HPDE6-E6E7 (cell line): ENCODE measurements at regions not wholly inside any gene's neighbourhood (a gene's known extent, or its start where the extent isn't known, plus 50 kb on each side); places are given as distances from the start of the nearest gene placed in this dataset.
"Not testable (repeated sequence)": the region's sequence is repeated elsewhere in the genome, so short reads cannot be mapped to it uniquely, and the experiment has no call there.

Experiments
- DNase-seq: peaks from one replicate; pipeline ENCODE4 v3.0.0; 2011; ENCODE audit warnings: missing footprints; ENCODE audit errors: extremely low spot score

GRCh38 chr12:33041562-33041961 lies 145.0 kb upstream of the PKP2 start:
- DNase-seq = no peak

DNA sequence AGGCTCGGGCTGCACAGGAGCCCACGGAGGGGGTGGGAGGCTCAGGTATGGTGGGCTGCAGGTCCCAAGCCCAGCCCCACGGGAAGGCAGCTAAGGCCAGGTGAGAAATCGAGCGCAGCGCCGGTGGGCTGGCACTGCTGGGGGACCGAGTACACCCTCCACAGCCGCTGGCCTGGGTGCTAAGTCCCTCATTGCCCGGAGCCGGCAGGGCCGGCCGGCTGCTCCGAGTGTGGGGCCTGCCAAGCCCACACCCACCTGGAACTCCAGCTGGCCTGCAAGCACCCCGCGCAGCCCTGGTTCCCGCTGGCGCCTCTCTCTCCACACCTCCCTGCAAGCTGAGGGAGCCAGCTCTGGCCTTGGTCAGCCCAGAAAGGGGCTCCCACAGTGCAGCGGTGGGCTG lies 137.4 kb upstream of the PKP2 start:
- DNase-seq = not testable (repeated sequence)

DNA sequence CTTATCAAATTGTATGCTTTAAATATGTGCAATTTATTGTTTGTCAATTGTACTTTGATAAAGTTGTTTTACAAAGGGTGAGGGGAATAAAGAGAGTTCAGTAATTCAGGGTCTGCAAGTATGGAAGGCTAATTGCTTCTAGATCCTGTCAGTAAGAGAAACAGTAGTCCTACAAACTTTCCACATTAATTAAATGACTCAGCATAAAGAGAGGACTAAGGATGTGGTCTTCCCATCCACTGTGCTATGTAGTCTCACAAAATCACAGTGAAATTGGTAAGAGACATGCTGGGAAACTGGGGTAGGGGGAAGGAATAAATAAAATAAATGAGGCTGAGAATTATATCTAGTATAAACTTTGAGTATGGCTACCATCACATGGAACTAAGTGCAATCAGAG lies 130.2 kb upstream of the PKP2 start:
- DNase-seq = no peak

- DNase-seq = not testable (repeated sequence)
These were observed 126.1 kb upstream of the PKP2 start for GRCh38 chr12:33022724-33023123.

DNA sequence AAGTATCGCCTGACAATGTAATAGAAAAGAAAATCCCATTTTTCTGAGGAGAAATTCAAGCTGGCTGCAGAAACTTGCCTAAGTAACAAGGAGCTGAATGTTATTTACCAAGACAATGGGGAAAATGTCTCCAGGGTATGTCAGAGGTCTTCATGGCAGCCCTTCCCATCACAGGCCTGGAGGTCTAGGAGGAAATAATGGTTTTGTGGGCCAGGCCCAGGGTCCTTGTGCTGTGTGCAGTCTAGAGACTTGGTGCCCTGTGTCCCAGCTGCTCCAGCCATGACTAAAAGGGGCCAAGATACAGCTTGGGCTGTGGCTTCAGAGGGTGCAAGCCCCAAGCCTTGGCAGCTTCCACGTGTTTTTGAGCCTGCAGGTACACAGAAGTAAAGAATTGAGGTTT lies 120.5 kb upstream of the PKP2 start:
- not testable (repeated sequence) for DNase-seq

GRCh38 chr12:33012226-33012625 lies 115.6 kb upstream of the PKP2 start:
- peak; percentile 16 for DNase-seq

- DNase-seq = no peak
These were observed 109.5 kb upstream of the PKP2 start for GRCh38 chr12:33006106-33006505.

- no peak for DNase-seq
These were observed 103.4 kb upstream of the PKP2 start for GRCh38 chr12:33000016-33000415.

GRCh38 chr12:32997471-32997870 lies 100.9 kb upstream of the PKP2 start:
- DNase-seq = no peak

DNA sequence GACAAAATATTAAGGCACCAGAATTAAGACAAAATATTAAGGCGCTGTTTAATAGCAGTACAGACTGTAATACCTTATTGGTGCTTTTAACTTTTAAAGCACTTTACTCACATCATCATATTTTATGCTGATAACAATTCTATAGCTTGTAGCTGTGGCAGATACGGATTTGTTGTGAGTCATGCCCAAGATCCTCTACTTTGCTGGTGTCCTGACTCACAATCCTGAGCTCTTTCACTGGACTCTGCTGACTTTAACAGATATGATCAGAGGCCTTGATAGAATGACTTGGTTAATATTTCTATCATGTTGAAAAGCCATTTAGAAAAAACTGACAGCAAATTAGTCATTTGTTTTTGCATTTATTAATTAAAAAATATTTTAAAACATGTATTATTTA lies 99.0 kb upstream of the PKP2 start:
- peak; percentile 32 for DNase-seq

DNA sequence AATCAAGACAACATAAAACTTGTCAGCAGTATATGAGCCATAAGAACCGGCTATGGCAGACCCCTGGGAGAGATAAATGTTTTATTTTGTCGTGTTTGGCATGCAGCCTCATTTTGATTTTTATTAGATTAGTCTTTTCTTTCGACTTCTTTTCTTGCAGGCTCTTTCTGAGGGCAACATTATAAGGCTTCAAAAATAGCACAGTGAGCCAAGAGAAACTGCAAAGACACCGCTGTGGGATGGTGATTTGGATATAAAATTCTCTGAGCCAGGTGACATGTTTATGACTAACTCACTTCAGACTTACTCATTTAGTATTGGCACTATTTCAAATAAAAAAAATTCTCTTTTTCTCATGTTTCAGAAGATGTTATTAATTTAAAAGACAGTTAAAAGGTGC lies 96.8 kb upstream of the PKP2 start:
- DNase-seq = no peak

- no peak for DNase-seq
These were observed 93.1 kb upstream of the PKP2 start for GRCh38 chr12:32989705-32990104.

DNA sequence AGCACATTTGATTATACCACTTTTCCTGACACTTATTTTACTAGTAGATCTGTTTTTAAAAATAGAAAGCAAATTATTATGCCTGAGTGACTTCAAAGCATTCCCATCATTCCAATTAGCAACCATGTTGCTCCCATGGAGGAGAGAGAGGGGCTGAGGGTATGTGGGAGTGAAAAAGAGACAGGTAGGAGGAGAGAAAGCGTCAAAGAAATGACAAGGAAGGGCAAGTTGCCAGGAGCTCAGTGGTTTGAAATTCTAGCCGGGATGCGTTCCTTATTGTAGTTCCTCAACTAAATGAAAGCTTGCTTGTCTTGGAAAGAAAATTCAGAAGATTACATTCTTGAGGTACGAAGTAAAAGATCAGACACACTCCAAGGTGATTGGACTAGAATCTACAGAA lies 92.4 kb upstream of the PKP2 start:
- no peak for DNase-seq

GRCh38 chr12:32987512-32987911 lies 90.9 kb upstream of the PKP2 start:
- no peak for DNase-seq

DNA sequence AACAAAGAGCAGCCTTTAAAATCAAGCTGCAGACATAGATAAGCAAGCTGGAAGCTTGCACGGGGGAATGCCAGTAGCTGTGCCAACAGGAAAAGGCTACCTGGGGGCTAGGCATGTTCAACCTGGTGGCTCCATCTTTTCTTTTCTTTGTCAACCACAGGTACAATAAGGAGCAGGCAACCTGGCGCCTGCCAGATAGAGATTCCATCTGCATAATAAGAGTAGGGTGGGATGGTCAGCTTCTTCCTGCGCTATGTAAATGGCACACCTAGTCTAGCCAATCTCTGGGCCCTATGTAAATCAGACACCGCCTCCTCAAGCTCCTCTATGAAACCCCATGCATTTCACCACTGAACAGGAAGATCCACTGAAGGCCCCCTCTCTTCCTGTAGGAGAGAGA lies 87.4 kb upstream of the PKP2 start:
- DNase-seq = no peak

DNA sequence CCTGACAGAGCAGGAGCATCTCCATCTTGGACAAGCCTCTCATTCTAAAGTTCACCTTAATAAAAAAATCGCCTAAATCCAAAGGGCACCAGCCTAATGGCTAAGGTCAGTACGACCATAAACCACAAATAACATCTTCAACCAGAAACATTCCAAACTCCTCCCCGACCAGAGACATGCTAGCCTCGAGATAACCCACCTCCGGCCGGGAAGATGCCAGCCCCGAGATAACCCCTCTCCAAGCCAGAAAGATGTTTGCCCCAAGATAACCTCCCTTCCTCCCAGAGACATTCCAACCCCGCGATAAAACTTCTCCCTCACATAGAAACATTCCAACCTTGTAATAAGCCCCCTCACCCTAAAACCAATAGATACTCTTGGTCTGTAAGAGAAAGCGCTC lies 86.8 kb upstream of the PKP2 start:
- no peak for DNase-seq

DNA sequence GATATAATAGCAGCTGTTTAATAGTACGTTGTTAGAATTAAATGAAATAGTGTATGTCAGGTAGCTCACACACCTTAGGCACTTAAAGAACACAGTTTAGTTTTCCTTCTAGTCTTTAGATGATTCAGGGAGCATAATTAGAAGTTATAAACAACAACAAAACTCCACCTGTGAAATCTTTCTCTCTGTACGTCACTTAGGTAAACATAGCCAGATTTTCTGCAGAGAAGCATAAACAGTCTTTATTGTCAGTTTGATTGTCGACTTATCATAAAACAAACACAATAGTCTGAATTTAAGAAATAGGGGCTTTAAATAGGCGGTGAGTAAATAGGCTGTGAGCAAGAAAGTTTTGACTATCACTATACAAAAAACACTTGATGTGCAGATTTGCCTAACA lies 84.6 kb upstream of the PKP2 start:
- no peak for DNase-seq

DNA sequence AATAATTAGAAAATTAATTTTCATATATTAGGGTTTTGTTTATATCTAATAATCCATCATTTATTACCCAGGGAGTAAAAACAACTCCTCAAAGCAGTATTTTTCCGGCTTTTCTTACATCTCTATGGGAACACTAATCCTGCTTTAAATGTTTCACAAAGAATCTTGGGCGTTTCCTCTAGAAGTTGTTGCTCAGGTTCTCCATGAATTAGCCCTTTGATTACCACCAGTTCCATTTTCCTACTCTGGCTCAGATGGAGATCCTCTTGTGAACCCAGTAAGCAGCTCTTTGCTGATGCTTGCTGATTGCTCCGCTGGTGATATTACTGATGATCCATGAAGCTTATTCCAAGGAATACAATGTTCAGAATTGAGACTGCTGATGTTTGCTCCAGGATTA lies 78.5 kb upstream of the PKP2 start:
- no peak for DNase-seq

GRCh38 chr12:32970465-32971110 lies 74.0 kb upstream of the PKP2 start:
- no peak for DNase-seq

GRCh38 chr12:32964981-32965585 lies 68.5 kb upstream of the PKP2 start:
- DNase-seq = no peak

DNA sequence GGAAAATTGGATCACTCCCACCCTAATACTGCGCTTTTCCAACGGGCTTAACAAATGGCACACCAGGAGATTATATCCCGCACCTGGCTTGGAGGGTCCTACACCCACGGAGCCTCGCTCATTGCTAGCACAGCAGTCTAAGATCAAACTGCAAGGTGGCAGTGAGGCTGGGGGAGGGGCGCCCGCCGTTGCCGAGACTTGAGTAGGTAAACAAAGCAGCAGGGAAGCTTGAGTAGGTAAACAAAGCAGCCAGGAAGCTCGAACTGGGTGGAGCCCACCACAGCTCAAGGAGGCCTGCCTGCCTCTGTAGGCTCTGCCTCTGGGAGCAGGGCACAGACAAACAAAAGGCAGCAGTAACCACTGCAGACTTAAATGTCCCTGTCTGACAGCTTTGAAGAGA lies 59.8 kb upstream of the PKP2 start:
- DNase-seq = not testable (repeated sequence)

GRCh38 chr12:32952681-32953080 lies 56.1 kb upstream of the PKP2 start:
- DNase-seq = no peak

- DNase-seq = no peak
These were observed 53.2 kb upstream of the PKP2 start for GRCh38 chr12:32949815-32950214.
